GM19238 (cell line): ENCODE measurements at regions not wholly inside any gene's neighbourhood (a gene's known extent, or its start where the extent isn't known, plus 50 kb on each side); places are given as distances from the start of the nearest gene placed in this dataset.
"Not testable (repeated sequence)": the region's sequence is repeated elsewhere in the genome, so short reads cannot be mapped to it uniquely, and the experiment has no call there.

ENCODE experiments used
- DNase-seq: peaks from one replicate; pipeline ENCODE4 v3.0.0; 2011; ENCODE audit warnings: low spot score; ENCODE audit not compliant: insufficient read length

DNA sequence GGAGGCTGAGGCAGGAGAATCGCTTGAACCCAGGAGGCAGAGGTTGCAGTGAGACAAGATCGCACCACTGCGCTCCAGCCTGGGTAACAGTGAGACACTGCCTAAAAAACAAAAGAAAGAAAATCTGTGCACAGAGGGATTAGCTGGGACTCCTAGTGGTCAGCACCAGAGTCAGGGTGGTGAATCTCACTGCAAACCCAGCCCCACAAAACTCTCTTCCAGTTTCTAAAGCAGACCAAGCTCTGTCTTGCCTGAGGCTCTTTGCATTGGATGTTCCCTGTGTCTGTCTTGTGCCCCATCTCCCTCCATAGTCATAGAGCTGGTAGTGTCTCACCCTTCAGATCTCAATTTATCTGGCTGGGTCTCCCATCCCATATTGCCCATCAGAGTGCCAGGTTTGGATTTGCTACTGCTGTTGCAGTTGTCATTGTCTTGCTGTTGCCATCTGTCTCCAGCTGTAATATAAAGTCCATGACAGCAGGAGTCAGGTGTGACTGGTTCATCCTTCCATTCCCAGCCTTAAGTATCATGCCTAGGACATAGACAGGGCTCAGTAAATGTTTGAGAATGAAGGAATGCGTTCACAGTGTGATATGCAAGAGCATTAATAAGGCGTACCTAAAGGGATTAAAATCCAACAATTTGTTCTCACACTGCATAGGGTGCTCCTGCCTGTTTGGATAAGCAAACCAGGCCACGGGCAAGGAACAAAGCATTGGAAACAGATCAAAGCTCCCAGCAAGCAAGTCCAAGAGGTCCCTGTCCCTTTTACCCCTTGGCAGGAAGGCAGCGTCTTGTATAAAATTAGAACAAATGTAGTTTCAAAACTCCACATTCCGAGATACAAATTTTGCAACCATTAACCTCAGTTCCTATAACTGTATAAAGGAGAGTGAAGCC, 614.6 kb upstream of the CDH5 start:
- DNase-seq = no peak

DNA sequence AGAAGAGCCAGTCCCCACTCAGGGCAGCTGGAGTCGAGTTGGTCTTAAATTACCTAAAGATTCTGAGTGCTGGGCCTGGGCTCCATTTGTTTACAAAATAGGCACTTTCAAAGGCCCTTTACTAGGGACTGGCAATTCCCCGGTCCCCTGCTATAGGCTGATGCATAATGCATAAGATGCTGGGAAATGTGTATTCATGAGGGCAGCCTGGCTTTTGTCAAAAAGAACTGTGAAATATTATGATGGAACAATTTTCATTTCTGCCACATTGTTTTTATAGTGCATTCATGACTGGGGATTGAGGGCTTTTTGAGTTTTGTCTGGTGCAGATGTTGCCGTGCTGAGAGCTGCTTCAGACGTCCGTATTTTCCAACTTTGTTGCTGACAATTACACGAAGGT, 617.0 kb upstream of the CDH5 start:
- no peak for DNase-seq

DNA sequence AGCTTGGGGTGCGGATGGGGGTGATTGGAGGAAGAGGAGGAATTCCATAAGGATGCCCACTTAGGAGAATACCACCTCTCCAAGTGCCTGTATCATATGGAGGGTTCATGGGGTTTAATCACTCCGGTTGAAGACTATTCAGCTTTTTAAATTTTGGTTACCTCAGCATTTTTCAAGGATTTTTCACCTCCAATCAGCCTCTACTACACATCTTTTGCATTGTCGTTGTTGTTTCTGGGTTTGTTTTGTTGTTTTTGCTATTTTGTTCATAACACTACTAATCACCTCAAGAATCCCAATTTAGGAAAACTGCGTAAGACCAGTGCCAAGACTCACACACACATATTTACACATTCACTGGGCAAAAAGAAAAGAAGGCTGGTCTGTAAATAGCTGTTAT, 619.5 kb upstream of the CDH5 start:
- no peak for DNase-seq

DNA sequence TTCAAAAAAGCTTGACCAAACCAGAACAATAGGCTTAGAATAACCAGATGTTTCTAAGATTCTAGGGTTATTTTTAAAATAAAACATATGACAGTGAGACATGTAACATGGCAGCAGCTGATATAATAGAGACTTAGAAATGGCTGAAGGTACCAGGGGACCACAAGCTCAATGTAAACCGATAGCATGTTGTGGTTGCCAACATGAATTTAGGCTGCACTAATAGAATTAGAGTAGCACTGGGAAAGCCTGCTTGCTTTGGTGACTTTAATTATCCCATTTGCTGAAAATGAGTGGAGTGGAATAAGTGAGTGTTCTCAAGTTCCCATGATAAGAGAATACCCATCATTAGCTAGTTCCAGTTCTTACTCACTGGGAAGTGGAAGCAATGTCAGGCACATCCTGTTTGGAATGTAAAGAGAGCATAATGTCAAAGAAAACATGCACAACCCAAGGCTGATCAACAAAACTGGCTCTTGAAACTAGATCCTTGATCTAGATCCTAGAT, 621.2 kb upstream of the CDH5 start:
- no peak for DNase-seq

DNA sequence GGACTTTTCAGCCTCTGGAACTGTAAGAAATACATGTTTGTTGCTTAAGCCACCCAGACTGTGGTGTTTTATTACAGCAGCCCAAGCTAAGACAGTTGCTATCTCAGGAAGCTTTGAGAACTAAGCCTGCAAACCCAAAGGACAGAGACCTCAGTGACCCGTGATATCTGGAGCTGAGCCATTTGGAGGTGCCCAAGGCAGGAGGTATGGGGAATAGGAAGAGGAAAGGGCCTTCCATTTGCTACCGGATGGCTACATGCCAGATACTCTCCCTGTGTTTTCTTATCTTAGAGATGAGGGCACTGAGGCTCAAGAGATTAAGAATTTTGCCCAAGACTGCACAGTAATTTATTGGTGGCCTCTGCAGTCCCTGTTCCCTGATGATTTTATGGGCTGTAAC, 622.1 kb upstream of the CDH5 start:
- no peak for DNase-seq

DNA sequence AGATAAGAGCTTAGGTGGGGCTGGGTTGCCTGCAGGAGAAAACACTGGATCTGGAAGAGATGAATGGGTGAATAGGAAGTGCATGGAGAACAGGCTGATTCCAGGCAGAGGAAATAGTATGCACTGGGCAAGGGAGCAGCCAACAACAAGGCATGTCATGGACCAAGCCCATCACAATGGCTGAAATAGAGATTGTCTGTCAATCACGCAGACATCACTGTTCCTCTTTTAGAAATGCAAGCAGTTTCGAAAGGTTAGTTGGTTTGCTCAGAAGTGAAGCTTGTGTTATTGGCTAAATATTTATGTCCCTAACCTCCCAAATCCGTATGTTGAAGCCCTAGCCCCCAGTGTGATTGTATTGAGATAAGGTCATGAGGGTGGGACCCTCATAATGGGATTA, 621.7 kb upstream of the CDH11 start:
- no peak for DNase-seq

DNA sequence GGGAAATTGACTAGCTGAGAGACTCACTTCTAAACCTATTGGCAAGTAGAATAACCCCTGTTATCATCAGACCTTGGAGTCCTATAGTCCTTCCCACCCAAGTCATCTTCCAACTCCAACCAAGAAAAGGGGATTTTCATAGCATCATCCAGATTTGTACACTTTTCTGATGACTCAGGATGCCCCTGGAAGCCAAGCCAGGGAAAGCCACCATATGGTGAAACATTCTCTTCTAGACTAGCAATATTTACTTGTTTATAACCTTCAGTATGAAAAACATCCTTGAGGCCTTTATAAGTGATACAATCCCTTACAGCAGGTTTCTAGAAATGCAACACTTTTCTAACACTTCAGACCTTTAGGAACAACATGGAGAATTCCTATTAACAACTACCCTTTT, 618.8 kb upstream of the CDH11 start:
- no peak for DNase-seq

DNA sequence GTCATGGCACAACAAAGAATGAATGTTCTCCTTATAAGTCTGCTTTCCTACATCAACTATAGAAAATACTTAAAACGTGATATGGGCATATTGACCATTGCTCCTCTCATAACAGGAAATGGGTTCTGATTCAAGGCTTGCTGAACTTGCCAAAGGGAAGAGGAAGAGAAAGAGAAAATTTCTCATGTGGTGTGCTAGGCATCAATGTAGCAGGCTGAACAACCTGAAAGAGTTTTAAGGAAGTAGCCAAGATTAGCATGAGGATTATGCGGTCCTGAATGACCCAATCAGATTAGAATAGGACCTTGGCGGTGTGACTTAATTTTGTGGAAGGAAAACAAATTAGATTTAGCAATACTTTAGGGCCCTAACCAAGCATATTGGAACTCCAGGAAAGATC, 617.7 kb upstream of the CDH11 start:
- DNase-seq = no peak

DNA sequence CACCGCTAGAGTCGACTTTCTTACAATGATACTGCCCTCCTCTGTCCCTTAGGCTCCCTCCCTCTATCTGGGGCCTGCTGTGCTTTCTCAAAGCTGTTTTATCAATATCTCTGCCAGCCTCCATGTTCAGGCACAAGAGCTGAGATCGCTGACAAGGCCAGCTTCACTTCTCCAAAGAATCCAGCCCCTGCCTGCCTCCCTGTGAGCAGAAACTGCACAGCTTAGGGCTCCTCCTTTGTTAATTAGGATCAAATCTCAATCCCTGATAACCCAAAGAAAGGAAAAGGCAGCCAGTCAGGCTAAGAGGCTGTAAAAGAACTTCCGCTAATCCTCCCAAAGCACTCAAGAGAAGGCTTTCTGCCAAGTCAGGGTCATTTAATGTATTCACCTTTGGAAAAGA, 616.0 kb upstream of the CDH11 start:
- DNase-seq = no peak

DNA sequence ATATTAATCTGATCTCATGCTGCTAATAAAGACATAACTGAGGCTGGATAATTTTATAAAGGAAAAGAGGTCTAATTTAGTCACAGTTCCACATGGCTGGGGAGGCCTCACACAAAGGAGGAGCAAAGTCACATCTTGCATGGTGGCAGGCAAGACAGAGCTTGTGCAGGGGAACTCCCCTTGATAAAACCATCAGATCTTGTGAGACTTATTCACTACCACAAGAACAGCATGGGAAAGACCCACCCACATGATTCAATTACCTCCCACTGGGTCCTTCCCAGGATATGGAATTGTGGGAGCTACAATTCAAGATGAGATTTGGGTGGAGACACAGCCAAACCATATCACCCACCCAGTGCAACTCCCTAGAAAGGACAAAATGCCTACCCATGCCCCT, 613.8 kb upstream of the CDH11 start:
- DNase-seq = not testable (repeated sequence)

DNA sequence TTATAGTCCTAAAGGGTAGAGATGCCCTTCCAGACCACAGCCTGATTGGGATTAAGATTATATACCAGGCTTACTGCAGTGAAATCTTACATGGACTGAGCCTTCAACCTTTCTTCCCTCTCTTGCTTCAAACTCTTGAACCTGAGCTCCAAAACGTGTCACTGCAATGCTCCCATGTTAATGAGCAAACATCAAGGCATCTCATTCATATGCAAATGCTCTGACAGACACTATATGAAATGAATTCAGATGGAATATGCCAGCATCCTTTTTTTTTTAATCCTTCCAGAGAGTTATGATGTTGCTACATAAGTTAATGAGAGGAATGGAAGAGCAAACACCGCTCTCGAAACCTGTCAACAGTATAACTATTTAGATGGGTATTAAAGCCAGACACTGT, 611.9 kb upstream of the CDH11 start:
- DNase-seq = no peak

DNA sequence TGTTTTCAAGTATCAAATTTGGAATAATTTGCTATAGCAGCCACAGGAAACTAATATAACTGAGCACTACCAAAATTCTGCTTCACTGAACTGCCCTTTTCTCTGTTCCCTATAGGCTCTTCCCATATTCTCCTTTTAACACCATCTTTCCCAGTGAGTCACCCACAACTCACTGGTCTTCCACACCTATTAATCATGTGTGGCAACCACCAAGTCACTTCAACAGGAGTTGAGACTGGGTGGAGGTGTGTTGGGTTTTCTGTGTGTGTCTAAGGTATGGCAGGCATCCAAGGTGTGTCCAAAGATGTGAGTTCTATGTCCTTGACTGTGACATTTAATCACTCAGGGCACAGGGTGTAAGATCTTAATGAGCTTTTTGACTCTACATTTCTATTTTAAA, 610.0 kb upstream of the CDH11 start:
- DNase-seq = no peak

DNA sequence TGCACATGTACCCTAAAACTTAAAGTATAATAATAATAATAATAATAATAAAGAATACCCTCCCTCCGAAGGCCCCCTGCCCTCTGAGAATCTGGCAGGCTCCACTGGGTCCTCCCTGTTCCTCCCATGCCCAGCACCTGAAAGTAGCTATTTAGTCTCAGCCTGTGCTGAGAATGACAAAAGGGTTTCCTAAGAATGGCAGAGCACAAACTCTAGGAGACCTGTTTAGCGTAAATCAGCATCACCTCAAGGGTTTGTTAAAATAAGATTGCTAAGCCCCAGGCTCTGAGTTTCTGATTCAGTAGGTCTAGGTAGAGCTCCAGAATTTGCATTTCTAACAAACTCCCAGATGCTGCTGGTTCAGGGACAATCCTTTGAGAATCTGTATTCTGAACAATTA, 606.8 kb upstream of the CDH11 start:
- DNase-seq = no peak

DNA sequence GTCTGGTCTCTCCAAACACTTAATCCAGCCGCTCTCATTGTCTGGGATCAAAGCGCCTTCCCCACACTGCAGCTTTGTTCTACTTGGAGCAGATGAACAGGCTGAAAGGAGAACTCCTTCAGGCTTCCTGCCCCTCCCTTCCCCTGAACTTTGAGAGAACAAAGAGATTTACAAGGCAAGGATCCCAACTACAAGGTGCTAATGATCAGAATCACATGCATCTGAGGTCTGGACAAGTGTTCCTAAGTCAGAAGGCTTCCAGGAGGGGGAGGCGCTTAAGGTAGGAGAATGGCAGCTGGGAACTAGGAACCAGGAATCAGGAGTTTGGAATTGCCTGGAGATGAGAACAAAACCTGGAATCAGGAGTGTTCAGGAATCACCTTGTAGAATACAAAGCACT, 606.3 kb upstream of the CDH11 start:
- DNase-seq = no peak

DNA sequence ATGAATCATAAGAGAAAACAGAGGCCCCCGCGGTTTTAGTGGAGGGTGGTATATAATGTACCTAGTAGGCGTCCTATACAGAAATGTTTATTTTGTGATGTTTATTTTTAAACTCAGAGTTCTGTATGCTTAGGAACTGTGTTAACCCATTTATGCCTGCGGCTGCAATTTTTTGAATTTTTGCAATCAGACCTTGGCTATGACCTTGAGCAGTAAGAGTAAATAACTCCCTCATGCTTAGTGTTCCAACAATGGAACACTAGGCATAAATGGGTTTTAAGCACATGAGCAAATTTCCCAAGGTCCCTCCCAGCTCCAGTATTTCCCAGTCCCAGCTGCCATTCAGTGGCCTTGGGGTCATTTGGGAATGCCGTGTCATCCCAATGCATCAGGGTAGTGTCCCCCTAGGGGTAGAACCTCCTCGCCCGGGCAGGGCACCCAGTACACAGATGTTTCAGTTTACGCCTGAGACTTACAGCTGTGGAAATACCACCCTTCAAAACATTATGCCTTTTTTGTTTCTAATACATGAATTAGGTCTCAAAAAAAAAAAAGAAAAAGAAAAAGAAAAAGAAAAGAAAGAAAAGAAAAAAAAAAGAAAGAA, 605.8 kb upstream of the CDH11 start:
- no peak for DNase-seq

DNA sequence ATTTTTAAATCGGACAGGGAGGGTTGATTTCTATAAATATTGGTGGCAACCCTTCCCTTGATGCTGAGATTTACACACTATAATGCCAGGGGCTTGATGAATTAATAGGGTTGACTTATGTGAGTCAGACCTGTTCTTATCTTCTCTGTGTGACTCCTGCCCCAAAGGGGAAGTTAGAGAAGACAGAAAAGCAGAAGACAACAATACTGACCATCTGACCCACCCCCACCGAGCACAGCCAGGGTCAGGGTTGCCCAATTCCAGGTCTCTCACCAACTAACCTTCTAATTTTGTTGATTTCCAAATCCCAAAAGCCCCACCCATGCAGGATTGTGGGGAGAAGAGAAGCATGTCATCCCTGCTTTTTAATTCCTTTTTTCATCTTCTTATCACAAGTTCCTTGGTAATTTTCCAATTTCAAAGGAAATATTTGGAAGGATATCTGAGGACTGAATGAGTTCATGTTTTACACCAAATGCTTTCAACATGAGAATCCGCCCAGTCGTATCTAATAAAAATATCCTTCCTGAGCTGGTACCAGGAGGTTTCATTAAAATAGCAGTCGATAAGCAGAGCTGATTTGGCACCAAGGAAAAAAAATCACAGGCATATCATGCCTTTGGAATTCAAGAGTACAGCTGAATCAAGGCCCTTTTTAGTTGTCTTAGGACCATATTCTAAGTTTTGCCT, 603.4 kb upstream of the CDH11 start:
- DNase-seq = no peak

DNA sequence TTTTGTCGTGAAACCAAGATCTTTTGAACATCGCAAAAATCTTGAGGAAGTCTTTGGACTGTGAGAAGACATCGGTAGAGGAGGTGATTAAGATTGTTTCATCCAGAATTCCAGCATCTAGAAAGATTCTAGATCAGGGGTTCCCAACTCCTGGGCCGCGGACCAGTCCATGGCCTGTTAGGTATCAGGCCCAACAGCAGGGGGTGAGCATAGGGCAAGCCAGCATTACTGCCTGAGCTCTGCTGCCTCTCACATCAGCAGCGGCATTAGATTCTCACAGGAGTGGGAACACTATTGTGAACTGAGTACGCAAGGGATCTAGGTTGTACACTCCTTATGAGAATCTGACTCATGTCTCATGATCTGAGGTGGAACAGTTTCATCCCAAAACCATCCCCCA, 600.6 kb upstream of the CDH11 start:
- no peak for DNase-seq

DNA sequence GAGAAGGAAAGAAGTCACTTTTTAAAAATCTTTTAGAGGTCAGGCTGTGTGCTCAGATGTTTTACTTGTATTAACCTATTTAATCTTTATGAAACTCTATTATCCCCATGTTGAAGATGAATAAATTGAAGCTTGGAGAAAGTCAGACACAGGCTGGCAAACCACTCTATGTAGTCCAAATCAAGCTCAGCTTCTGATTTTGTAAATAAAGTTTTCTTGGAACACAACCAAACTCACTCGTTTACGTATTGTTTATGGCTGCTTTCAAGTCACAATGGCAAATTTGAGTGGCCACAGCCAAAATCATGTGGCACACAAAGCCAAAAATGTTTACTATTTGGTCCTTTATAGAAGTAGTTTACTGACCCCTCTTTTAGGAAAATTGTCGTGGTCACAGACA, 596.0 kb upstream of the CDH11 start:
- no peak for DNase-seq

DNA sequence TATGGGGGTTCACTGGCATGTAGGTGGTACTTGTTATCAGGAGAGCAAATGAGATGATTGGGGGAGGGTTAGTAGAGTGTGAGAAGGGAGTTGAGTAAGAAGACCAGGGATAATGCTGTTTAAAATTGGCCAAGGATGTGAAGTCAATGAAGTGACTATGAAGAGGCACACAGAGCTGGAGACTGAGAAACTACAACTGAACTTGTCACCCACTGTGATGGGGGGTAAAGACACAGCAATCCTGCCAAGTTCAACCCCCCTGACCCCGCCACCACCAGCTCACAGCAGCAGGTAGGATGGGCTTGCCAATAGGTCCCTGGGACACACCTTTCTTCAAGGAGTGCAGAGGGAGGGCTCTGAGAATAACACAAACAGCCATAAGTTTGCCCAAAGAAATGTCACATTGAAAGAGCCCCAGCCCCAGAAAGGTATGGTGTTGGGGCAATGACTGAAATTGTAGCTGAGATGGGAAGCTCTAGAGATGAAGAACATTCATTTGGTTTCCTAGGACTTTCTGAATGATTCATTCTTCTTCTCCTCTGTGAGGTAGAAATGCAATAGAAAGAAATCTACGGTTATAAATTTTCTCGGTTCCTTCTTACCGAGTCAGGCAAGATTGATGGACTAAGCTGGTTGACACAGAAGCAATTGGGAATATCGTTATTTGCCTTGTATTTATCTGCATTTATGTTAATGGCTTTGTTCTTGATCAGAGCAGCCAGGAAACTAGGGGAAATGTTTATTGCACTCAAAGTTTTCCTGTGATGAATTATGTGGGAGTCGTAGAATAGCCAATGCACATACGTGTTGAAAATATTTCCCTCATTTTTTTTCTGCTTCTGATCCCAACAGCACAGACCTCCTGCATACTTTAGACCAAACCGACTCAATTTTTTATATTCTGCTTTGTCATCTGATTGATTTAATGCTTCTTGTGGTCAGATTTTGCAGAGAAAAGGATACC, 595.2 kb upstream of the CDH11 start:
- no peak for DNase-seq

DNA sequence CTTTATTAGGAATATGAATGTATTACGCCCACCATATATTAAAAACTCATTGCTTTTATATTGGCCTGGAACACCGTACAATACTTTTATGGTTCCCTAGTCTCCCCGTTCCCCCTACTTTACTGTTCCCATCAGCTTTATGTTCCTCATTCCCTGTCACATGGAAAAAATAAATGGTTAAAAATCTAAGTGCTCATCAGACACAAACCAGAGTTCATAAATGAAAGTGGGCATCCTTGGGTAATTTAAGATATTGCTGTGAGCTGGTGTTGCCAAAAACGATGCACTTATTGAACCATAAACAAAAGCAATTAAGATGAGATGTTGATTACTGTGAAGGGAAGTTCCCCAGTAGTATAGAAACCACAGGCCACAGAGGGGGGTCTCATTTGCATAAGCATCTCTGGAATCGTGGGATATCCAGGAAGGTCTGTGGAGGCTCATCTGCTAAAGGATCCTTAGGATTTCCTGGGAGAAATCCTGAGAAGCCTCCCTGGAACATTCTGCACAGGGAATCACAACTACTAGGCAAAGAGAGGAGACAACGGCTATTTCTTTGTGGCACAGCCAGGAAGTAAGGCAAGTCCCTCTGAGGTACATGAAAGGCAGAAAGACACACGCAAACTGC, 591.4 kb upstream of the CDH11 start:
- no peak for DNase-seq

DNA sequence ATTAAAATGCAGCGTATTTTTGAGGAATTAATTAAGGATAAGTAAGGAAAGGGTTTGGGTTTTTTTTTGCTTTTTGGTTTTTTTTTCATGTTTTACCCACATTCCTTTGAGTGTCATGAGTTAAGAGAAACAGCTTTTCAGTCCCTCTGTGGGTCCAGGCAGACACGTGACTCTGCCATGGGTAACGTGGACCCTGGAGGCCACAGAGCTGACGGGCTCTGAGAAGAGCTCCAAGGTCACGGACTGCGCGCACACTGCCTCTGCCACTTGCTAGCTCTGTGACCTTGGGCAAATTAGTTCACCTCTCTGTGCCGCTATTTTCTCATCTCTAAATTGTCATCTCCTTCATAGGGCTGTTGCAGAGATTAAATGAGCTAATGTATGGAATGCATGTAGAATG, 588.2 kb upstream of the CDH11 start:
- DNase-seq = no peak
